Suprapubic skin (tissue), 4 donors: ENCODE measurements at regions not wholly inside any gene's neighbourhood (a gene's known extent, or its start where the extent isn't known, plus 50 kb on each side); places are given as distances from the start of the nearest gene placed in this dataset.

ENCODE experiments used
- POLR2A ChIP-seq, 2 donors: fragments of 450-650 bp; IDR thresholded peaks; one replicate each; pipeline ENCODE4 v1.6.1; 2017; ENCODE audit warnings: antibody characterized with exemption in 2 of 2, mild to moderate bottlenecking in 2 of 2, moderate library complexity in 2 of 2
- POLR2AphosphoS5 ChIP-seq, 3 donors: sonication (generic); formaldehyde crosslinking; IDR thresholded peaks; one replicate each; pipeline ENCODE4 v1.6.1; 2017; ENCODE audit warnings: antibody characterized with exemption in 3 of 3
- TF ChIP-seq, protein P1 (sequence below), 2 donors: fragments of 200-600 bp in 1 of 2; fragments of 450-650 bp in 1 of 2; sonication (generic) in 1 of 2; IDR thresholded peaks; one replicate each; pipeline ENCODE4 v1.5.1; 2016 to 2019; ENCODE audit warnings: antibody characterized with exemption in 2 of 2, mild to moderate bottlenecking in 1 of 2, moderate library complexity in 1 of 2

DNA sequence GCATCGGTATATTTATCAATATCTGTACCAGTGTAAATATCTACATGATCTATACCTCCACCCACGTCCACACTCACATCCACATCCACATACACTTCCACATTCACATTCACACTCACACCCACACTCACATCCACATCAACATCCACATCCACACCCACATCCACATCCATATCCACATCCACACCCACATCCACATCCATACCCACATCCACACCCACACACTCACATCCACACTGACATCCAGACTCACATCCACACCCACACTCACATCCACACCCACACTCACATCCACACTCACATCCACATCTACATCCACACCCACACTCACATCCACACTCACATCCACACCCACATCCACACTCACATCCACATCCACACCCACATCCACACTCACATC lies 189.2 kb downstream of the IRX1 start:
- TF ChIP-seq, protein P1, sequence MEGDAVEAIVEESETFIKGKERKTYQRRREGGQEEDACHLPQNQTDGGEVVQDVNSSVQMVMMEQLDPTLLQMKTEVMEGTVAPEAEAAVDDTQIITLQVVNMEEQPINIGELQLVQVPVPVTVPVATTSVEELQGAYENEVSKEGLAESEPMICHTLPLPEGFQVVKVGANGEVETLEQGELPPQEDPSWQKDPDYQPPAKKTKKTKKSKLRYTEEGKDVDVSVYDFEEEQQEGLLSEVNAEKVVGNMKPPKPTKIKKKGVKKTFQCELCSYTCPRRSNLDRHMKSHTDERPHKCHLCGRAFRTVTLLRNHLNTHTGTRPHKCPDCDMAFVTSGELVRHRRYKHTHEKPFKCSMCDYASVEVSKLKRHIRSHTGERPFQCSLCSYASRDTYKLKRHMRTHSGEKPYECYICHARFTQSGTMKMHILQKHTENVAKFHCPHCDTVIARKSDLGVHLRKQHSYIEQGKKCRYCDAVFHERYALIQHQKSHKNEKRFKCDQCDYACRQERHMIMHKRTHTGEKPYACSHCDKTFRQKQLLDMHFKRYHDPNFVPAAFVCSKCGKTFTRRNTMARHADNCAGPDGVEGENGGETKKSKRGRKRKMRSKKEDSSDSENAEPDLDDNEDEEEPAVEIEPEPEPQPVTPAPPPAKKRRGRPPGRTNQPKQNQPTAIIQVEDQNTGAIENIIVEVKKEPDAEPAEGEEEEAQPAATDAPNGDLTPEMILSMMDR (IDR thresholded peaks at IDR 0.05), result no peak
- TF ChIP-seq POLR2A (IDR thresholded peaks at IDR 0.05) (no peak), POLR2AphosphoS5 (IDR thresholded peaks at IDR 0.05) (no peak)
